ENCODE measurements at regions not wholly inside any gene's neighbourhood (a gene's known extent, or its start where the extent isn't known, plus 50 kb on each side); places are given as distances from the start of the nearest gene placed in this dataset.
"Not testable (repeated sequence)": the region's sequence is repeated elsewhere in the genome, so short reads cannot be mapped to it uniquely, and the experiment has no call there.

- no peaks in the 10 kb centered on the region for H3K27me3 ChIP-seq (replicated peaks; ENCODE audit: control insufficient read depth, insufficient read depth, low read length)
- no peak for TF ChIP-seq CTCF (IDR thresholded peaks at IDR 0.05; ENCODE audit: insufficient read depth, low read length, poor library complexity, severe bottlenecking)
- no peak for DNase-seq (ENCODE audit: extremely low read depth, insufficient read length)
- H3K36me3 ChIP-seq (ENCODE audit: control insufficient read depth, insufficient read depth, low read length), result no peaks in the 10 kb centered on the region
- no peak overlapping the region for H3K4me3 ChIP-seq (replicated peaks; ENCODE audit: low read depth, low read length)
Measured at GRCh38 chr4:83947125-83947829, 411.4 kb downstream of the GPAT3 start.

- not testable (repeated sequence) for H3K27me3 ChIP-seq (replicated peaks; ENCODE audit: control insufficient read depth, insufficient read depth, low read length); H3K36me3 ChIP-seq (ENCODE audit: control insufficient read depth, insufficient read depth, low read length); H3K4me3 ChIP-seq (replicated peaks; ENCODE audit: low read depth, low read length); DNase-seq (ENCODE audit: extremely low read depth, insufficient read length)
Measured at GRCh38 chr4:83943691-83944090, 407.8 kb downstream of the GPAT3 start.

- TF ChIP-seq CTCF (IDR thresholded peaks at IDR 0.05; ENCODE audit: insufficient read depth, low read length, poor library complexity, severe bottlenecking), result no peak
- H3K27me3 ChIP-seq (replicated peaks; ENCODE audit: control insufficient read depth, insufficient read depth, low read length), result no peaks in the 10 kb centered on the region
- no peaks in the 10 kb centered on the region for H3K36me3 ChIP-seq (ENCODE audit: control insufficient read depth, insufficient read depth, low read length)
- no peak overlapping the region for H3K4me3 ChIP-seq (replicated peaks; ENCODE audit: low read depth, low read length)
- DNase-seq (ENCODE audit: extremely low read depth, insufficient read length), result no peak
Measured at GRCh38 chr4:83932750-83933391, 397.0 kb downstream of the GPAT3 start.

GRCh38 chr4:83931659-83932438, 395.9 kb downstream of the GPAT3 start:
- H3K4me3 ChIP-seq (replicated peaks; ENCODE audit: low read depth, low read length), result no peak overlapping the region
- H3K27me3 ChIP-seq (replicated peaks; ENCODE audit: control insufficient read depth, insufficient read depth, low read length), result no peaks in the 10 kb centered on the region
- H3K36me3 ChIP-seq (ENCODE audit: control insufficient read depth, insufficient read depth, low read length), result no peaks in the 10 kb centered on the region
- no peak for TF ChIP-seq CTCF (IDR thresholded peaks at IDR 0.05; ENCODE audit: insufficient read depth, low read length, poor library complexity, severe bottlenecking)
- DNase-seq (ENCODE audit: extremely low read depth, insufficient read length), result no peak

GRCh38 chr4:83929550-83929949, 393.6 kb downstream of the GPAT3 start:
- Histone ChIP-seq H3K4me3 (replicated peaks; ENCODE audit: low read depth, low read length) (no peak overlapping the region), H3K27me3 (replicated peaks; ENCODE audit: control insufficient read depth, insufficient read depth, low read length) (no peaks in the 10 kb centered on the region), H3K36me3 (ENCODE audit: control insufficient read depth, insufficient read depth, low read length) (no peaks in the 10 kb centered on the region)
- DNase-seq (ENCODE audit: extremely low read depth, insufficient read length), result no peak
- TF ChIP-seq CTCF (IDR thresholded peaks at IDR 0.05; ENCODE audit: insufficient read depth, low read length, poor library complexity, severe bottlenecking), result no peak

- Histone ChIP-seq H3K36me3 (ENCODE audit: control insufficient read depth, insufficient read depth, low read length) (no peaks in the 10 kb centered on the region), H3K4me3 (replicated peaks; ENCODE audit: low read depth, low read length) (no peak overlapping the region), H3K27me3 (replicated peaks; ENCODE audit: control insufficient read depth, insufficient read depth, low read length) (no peaks in the 10 kb centered on the region)
- DNase-seq (ENCODE audit: extremely low read depth, insufficient read length), result no peak
- no peak for TF ChIP-seq CTCF (IDR thresholded peaks at IDR 0.05; ENCODE audit: insufficient read depth, low read length, poor library complexity, severe bottlenecking)
Measured at GRCh38 chr4:83926950-83927349, 391.0 kb downstream of the GPAT3 start.
